ENCODE measurements at regions not wholly inside any gene's neighbourhood (a gene's known extent, or its start where the extent isn't known, plus 50 kb on each side); places are given as distances from the start of the nearest gene placed in this dataset.

- Histone ChIP-seq H3K4me3 (ENCODE audit: low read depth, low read length) (no peak overlapping the region), H3K79me2 (ENCODE audit: control insufficient read depth, insufficient read depth, low read length, unreplicated experiment) (no peaks in the 10 kb centered on the region), H3K36me3 (ENCODE audit: insufficient read depth, low read length) (no peaks in the 10 kb centered on the region), H3K27ac (ENCODE audit: low read depth, low read length) (no peak overlapping the region), H3K4me1 (ENCODE audit: control insufficient read depth, insufficient read depth, low read length, unreplicated experiment) (no peaks in the 10 kb centered on the region), H3K27me3 (ENCODE audit: insufficient read depth, low read length) (no peaks in the 10 kb centered on the region), H2AFZ (ENCODE audit: low read length, unreplicated experiment) (no peak overlapping the region)
These were observed 127.3 kb downstream of the DLL1 start for GRCh38 chr6:170163405-170164170.

GRCh38 chr6:170162775-170163404, 128.0 kb downstream of the DLL1 start:
- Histone ChIP-seq H3K36me3 (ENCODE audit: insufficient read depth, low read length) (no peaks in the 10 kb centered on the region), H3K27me3 (ENCODE audit: insufficient read depth, low read length) (no peaks in the 10 kb centered on the region), H3K4me1 (ENCODE audit: control insufficient read depth, insufficient read depth, low read length, unreplicated experiment) (no peaks in the 10 kb centered on the region), H2AFZ (ENCODE audit: low read length, unreplicated experiment) (no peak overlapping the region), H3K79me2 (ENCODE audit: control insufficient read depth, insufficient read depth, low read length, unreplicated experiment) (no peaks in the 10 kb centered on the region), H3K27ac (ENCODE audit: low read depth, low read length) (no peak overlapping the region), H3K4me3 (ENCODE audit: low read depth, low read length) (no peak overlapping the region)

- Histone ChIP-seq H2AFZ (ENCODE audit: low read length, unreplicated experiment) (no peak overlapping the region), H3K4me3 (ENCODE audit: low read depth, low read length) (no peak overlapping the region), H3K27me3 (ENCODE audit: insufficient read depth, low read length) (no peaks in the 10 kb centered on the region), H3K36me3 (ENCODE audit: insufficient read depth, low read length) (no peaks in the 10 kb centered on the region), H3K4me1 (ENCODE audit: control insufficient read depth, insufficient read depth, low read length, unreplicated experiment) (no peaks in the 10 kb centered on the region), H3K27ac (ENCODE audit: low read depth, low read length) (no peak overlapping the region), H3K79me2 (ENCODE audit: control insufficient read depth, insufficient read depth, low read length, unreplicated experiment) (no peaks in the 10 kb centered on the region)
These were observed 128.7 kb downstream of the DLL1 start for GRCh38 chr6:170162011-170162774.

- H3K4me1 ChIP-seq (ENCODE audit: control insufficient read depth, insufficient read depth, low read length, unreplicated experiment), result no peaks in the 10 kb centered on the region
These were observed 130.0 kb downstream of the DLL1 start for GRCh38 chr6:170160628-170161611.

GRCh38 chr6:170160031-170160627, 130.7 kb downstream of the DLL1 start:
- no peaks in the 10 kb centered on the region for H3K79me2 ChIP-seq (ENCODE audit: control insufficient read depth, insufficient read depth, low read length, unreplicated experiment)
- H3K27ac ChIP-seq (ENCODE audit: low read depth, low read length), result no peak overlapping the region
- no peaks in the 10 kb centered on the region for H3K4me1 ChIP-seq (ENCODE audit: control insufficient read depth, insufficient read depth, low read length, unreplicated experiment)
- H3K27me3 ChIP-seq (ENCODE audit: insufficient read depth, low read length), result no peaks in the 10 kb centered on the region
- no peak overlapping the region for H3K4me3 ChIP-seq (ENCODE audit: low read depth, low read length)
- no peaks in the 10 kb centered on the region for H3K36me3 ChIP-seq (ENCODE audit: insufficient read depth, low read length)
- H2AFZ ChIP-seq (ENCODE audit: low read length, unreplicated experiment), result no peak overlapping the region

More at GRCh38 chr6:170160628-170161611, 130.0 kb downstream of the DLL1 start:
- no peaks in the 10 kb centered on the region for H3K36me3 ChIP-seq (ENCODE audit: insufficient read depth, low read length)
- no peaks in the 10 kb centered on the region for H3K27me3 ChIP-seq (ENCODE audit: insufficient read depth, low read length)
- no peak overlapping the region for H3K4me3 ChIP-seq (ENCODE audit: low read depth, low read length)
- H3K79me2 ChIP-seq (ENCODE audit: control insufficient read depth, insufficient read depth, low read length, unreplicated experiment), result no peaks in the 10 kb centered on the region
- no peak overlapping the region for H2AFZ ChIP-seq (ENCODE audit: low read length, unreplicated experiment)
- H3K27ac ChIP-seq (ENCODE audit: low read depth, low read length), result no peak overlapping the region

- Histone ChIP-seq H3K36me3 (ENCODE audit: insufficient read depth, low read length) (no peaks in the 10 kb centered on the region), H3K79me2 (ENCODE audit: control insufficient read depth, insufficient read depth, low read length, unreplicated experiment) (no peaks in the 10 kb centered on the region), H2AFZ (ENCODE audit: low read length, unreplicated experiment) (no peak overlapping the region), H3K4me1 (ENCODE audit: control insufficient read depth, insufficient read depth, low read length, unreplicated experiment) (no peaks in the 10 kb centered on the region), H3K27me3 (ENCODE audit: insufficient read depth, low read length) (no peaks in the 10 kb centered on the region), H3K27ac (ENCODE audit: low read depth, low read length) (no peak overlapping the region), H3K4me3 (ENCODE audit: low read depth, low read length) (no peak overlapping the region)
These were observed 131.6 kb downstream of the DLL1 start for GRCh38 chr6:170159022-170159965.

- no peaks in the 10 kb centered on the region for H3K36me3 ChIP-seq (ENCODE audit: insufficient read depth, low read length)
- no peaks in the 10 kb centered on the region for H3K4me1 ChIP-seq (ENCODE audit: control insufficient read depth, insufficient read depth, low read length, unreplicated experiment)
- H3K27ac ChIP-seq (ENCODE audit: low read depth, low read length), result no peak overlapping the region
- H3K27me3 ChIP-seq (ENCODE audit: insufficient read depth, low read length), result no peaks in the 10 kb centered on the region
- no peak overlapping the region for H2AFZ ChIP-seq (ENCODE audit: low read length, unreplicated experiment)
- H3K79me2 ChIP-seq (ENCODE audit: control insufficient read depth, insufficient read depth, low read length, unreplicated experiment), result no peaks in the 10 kb centered on the region
- no peak overlapping the region for H3K4me3 ChIP-seq (ENCODE audit: low read depth, low read length)
These were observed 132.4 kb downstream of the DLL1 start for GRCh38 chr6:170158296-170159021.

- Histone ChIP-seq H3K27me3 (ENCODE audit: insufficient read depth, low read length) (no peaks in the 10 kb centered on the region), H3K27ac (ENCODE audit: low read depth, low read length) (no peak overlapping the region), H3K4me3 (ENCODE audit: low read depth, low read length) (no peak overlapping the region), H3K4me1 (ENCODE audit: control insufficient read depth, insufficient read depth, low read length, unreplicated experiment) (no peaks in the 10 kb centered on the region), H3K36me3 (ENCODE audit: insufficient read depth, low read length) (no peaks in the 10 kb centered on the region), H3K79me2 (ENCODE audit: control insufficient read depth, insufficient read depth, low read length, unreplicated experiment) (no peaks in the 10 kb centered on the region), H2AFZ (ENCODE audit: low read length, unreplicated experiment) (no peak overlapping the region)
These were observed 133.2 kb downstream of the DLL1 start for GRCh38 chr6:170157567-170158218.
